Natural killer cell treated with Interleukin-12 subunit alpha and Interleukin-12 subunit beta and Interleukin-15 and Interleukin-18, amount 100 ng/mL, for 72 hours (primary cell): ENCODE measurements at regions not wholly inside any gene's neighbourhood (a gene's known extent, or its start where the extent isn't known, plus 50 kb on each side); places are given as distances from the start of the nearest gene placed in this dataset.

Experiments used
- ATAC-seq, 2 donors: fragments of 150-1000 bp; cut with Tn5 transposase in 1 of 2; sonication (Bioruptor Pico), chemical (Tn5 transposase) in 1 of 2; 2 replicates each; pipeline ENCODE4 v1.10.0; 2021
- DNase-seq: peaks from one replicate; pipeline ENCODE4 v3.0.0; 2022; ENCODE audit warnings: low spot score
- H3K27ac Mint-ChIP-seq, 2 donors: 1 replicate in 1 of 2; 2 replicates in 1 of 2; pipeline ENCODE4 v1.8.0; 2022; ENCODE audit warnings: mixed read lengths in 2 of 2, mild to moderate bottlenecking in 1 of 2, moderate library complexity in 1 of 2
- H3K27me3 Mint-ChIP-seq, 2 donors: 1 replicate in 1 of 2; 2 replicates in 1 of 2; pipeline ENCODE4 v1.8.0; 2022; ENCODE audit warnings: mixed read lengths in 2 of 2
- H3K36me3 Mint-ChIP-seq: one replicate; pipeline ENCODE4 v1.8.0; 2022; ENCODE audit warnings: mixed read lengths
- H3K4me1 Mint-ChIP-seq, 2 donors: 1 replicate in 1 of 2; 2 replicates in 1 of 2; pipeline ENCODE4 v1.8.0; 2022; ENCODE audit warnings: low read depth in 2 of 2, mixed read lengths in 2 of 2, mild to moderate bottlenecking in 1 of 2
- H3K4me3 Mint-ChIP-seq: one replicate; pipeline ENCODE4 v1.8.0; 2022; ENCODE audit warnings: mixed read lengths
- H3K9me3 Mint-ChIP-seq: 2 replicates; pipeline ENCODE4 v1.8.0; 2022; ENCODE audit warnings: mixed read lengths

GRCh38 chr13:24074678-24075077 lies 85.8 kb upstream of the SPATA13 start:
- DNase-seq, result no peak
- Mint-ChIP-seq H3K4me1 (peaks cover 0 to 3% of the 10 kb centered on the region in 2 donors), H3K27me3 (peaks cover 2 to 3% of the 10 kb centered on the region in 2 donors), H3K27ac (no peak overlapping the region), H3K4me3 (no peak overlapping the region), H3K36me3 (no peaks in the 10 kb centered on the region), H3K9me3 (no peaks in the 10 kb centered on the region)
- no peak for ATAC-seq

DNA sequence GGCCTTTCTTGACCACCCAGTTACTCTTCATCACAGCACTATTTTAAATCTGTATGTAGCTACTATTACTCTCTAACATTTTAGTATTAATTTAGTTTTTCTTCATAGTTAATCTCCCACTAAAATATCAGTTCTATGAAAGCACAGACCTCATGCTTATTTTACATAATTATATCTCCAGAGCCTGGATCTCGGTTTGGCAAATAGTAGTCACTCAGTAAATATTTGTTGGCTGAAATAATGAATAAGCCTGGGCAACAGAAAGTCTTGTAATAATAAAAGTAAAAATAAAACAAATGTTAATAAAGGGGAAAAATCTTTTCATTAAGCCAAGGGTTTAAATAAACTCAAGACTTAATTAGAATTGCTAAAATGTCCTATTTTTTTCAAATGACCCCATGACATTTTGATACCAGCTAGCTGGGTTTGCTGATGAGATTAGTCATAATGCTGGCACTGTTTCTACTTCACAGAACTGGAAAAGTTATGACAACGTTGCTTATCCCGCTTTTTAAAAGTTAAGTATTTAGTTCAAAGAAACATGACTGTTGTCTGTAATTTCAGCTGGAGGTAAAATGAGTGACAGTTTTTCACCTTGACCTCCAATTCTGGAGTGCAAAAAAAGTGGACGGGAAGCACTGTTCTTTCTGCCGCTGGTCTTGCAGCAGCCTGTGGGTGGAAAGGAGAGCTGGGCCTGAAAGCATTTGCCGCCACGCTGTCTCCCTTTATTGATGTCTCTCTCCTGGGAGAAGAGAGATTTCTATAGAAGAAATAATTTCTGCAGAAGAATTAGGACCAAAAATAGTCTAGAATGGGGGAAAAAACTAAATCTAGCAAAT lies 85.2 kb upstream of the SPATA13 start:
- Mint-ChIP-seq H3K36me3 (no peaks in the 10 kb centered on the region), H3K9me3 (no peaks in the 10 kb centered on the region), H3K27me3 (no peaks in the 10 kb centered on the region), H3K27ac (no peak overlapping the region), H3K4me1 (peaks cover 0 to 3% of the 10 kb centered on the region in 2 donors), H3K4me3 (no peak overlapping the region)
- DNase-seq, result no peak
- no peak for ATAC-seq

DNA sequence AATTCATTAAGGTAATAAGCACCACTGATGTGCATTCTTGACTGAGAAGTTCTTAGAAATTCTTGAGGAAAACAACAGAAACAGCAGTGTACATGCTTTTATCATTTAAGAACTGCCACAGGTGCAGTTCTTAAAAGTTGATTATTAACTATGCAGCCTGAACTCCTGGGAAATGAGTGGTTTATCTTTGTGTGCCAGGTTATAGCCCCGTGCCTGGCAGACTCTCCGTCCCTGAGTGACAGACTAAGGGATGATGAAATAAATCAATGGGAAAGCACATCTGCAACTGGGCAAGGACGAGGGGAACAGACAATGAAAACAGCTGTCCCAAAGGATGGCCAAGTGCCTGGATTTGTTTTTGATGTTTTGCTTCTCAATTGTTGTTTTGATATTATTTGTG lies 84.4 kb upstream of the SPATA13 start:
- H3K27ac Mint-ChIP-seq, result no peak overlapping the region
- no peaks in the 10 kb centered on the region for H3K27me3 Mint-ChIP-seq
- no peak for DNase-seq
- H3K4me3 Mint-ChIP-seq, result no peak overlapping the region
- no peak for ATAC-seq
- peaks cover 0 to 3% of the 10 kb centered on the region in 2 donors for H3K4me1 Mint-ChIP-seq
- H3K36me3 Mint-ChIP-seq, result no peaks in the 10 kb centered on the region
- H3K9me3 Mint-ChIP-seq, result no peaks in the 10 kb centered on the region

- Mint-ChIP-seq H3K9me3 (no peaks in the 10 kb centered on the region), H3K4me3 (no peak overlapping the region), H3K27ac (no peak overlapping the region), H3K4me1 (peaks cover 0 to 3% of the 10 kb centered on the region in 2 donors), H3K36me3 (no peaks in the 10 kb centered on the region), H3K27me3 (no peaks in the 10 kb centered on the region)
- no peak for DNase-seq
- no peak for ATAC-seq
Measured at GRCh38 chr13:24076636-24077035, 83.9 kb upstream of the SPATA13 start.

GRCh38 chr13:24080134-24080533 lies 80.4 kb upstream of the SPATA13 start:
- H3K27ac Mint-ChIP-seq, result no peak overlapping the region
- H3K9me3 Mint-ChIP-seq, result no peaks in the 10 kb centered on the region
- peaks cover 0 to 2% of the 10 kb centered on the region in 2 donors for H3K27me3 Mint-ChIP-seq
- H3K36me3 Mint-ChIP-seq, result no peaks in the 10 kb centered on the region
- no peak overlapping the region for H3K4me3 Mint-ChIP-seq
- DNase-seq (no peak), ATAC-seq (no peak)
- peaks cover 0 to 3% of the 10 kb centered on the region in 2 donors for H3K4me1 Mint-ChIP-seq

- peaks cover 7 to 10% of the 10 kb centered on the region in 2 donors for H3K27me3 Mint-ChIP-seq
- H3K4me1 Mint-ChIP-seq, result peaks cover 0 to 2% of the 10 kb centered on the region in 2 donors
- H3K9me3 Mint-ChIP-seq, result no peaks in the 10 kb centered on the region
- DNase-seq (no peak), ATAC-seq (no peak)
- H3K27ac Mint-ChIP-seq, result no peak overlapping the region
- no peaks in the 10 kb centered on the region for H3K36me3 Mint-ChIP-seq
- no peak overlapping the region for H3K4me3 Mint-ChIP-seq
Measured at GRCh38 chr13:24081387-24081786, 79.1 kb upstream of the SPATA13 start.

GRCh38 chr13:24083141-24083540 lies 77.4 kb upstream of the SPATA13 start:
- DNase-seq (no peak), ATAC-seq (no peak)
- no peaks in the 10 kb centered on the region for H3K4me1 Mint-ChIP-seq
- no peaks in the 10 kb centered on the region for H3K9me3 Mint-ChIP-seq
- no peak overlapping the region for H3K27ac Mint-ChIP-seq
- H3K36me3 Mint-ChIP-seq, result no peaks in the 10 kb centered on the region
- H3K27me3 Mint-ChIP-seq, result peaks cover 7 to 13% of the 10 kb centered on the region in 2 donors
- no peak overlapping the region for H3K4me3 Mint-ChIP-seq

GRCh38 chr13:24083722-24084421 lies 76.6 kb upstream of the SPATA13 start:
- Mint-ChIP-seq H3K36me3 (no peaks in the 10 kb centered on the region), H3K9me3 (no peaks in the 10 kb centered on the region), H3K27ac (no peak overlapping the region), H3K4me1 (no peaks in the 10 kb centered on the region), H3K27me3 (peaks cover 7 to 13% of the 10 kb centered on the region in 2 donors), H3K4me3 (no peak overlapping the region)
- DNase-seq (no peak), ATAC-seq (no peak)

DNA sequence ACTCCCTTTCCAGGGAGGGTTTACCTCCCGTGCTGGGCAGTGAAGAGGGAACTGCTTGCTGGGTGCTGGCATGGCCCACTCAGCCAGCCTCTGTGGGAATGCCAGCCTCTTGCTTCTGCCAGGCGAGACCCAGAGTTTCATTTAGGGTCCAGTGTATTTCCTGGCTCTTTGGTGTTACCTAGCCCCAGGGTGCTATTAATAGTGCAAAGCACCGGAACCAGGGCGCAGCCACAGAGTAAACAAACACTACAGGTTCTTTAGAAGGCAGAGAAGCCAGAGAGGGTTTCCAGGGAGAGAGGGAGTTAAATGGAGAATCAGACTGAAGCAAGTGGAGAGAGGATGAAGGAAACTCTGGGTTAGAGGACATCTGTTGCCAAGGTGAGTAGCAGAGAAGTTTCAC lies 74.9 kb upstream of the SPATA13 start:
- Mint-ChIP-seq H3K4me3 (no peak overlapping the region), H3K36me3 (no peaks in the 10 kb centered on the region), H3K4me1 (peaks cover 0 to 6% of the 10 kb centered on the region in 2 donors), H3K27ac (no peak overlapping the region), H3K9me3 (no peaks in the 10 kb centered on the region), H3K27me3 (peaks cover 11 to 13% of the 10 kb centered on the region in 2 donors)
- ATAC-seq, result no peak
- no peak for DNase-seq

DNA sequence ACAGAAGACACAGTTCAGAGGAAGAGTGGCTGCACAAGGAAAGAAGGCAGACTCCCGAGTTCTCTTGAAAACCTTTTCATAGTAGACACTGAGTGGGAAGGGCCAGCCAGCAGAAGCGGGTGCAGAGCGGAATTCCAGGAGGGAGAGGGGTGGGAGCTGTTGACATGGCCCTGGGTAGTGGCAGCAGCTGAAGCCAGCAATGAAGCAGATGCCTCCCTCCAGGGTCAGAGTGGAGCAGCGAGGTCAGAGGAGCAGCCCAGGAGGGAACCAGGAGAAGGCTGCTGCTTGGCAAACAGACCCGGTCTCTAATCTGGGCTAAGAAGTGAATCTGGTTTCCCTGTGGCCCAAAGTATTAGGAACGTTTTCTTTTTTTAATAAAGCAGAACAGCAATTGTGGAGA lies 73.9 kb upstream of the SPATA13 start:
- H3K4me3 Mint-ChIP-seq, result no peak overlapping the region
- H3K27me3 Mint-ChIP-seq, result peaks cover 11 to 13% of the 10 kb centered on the region in 2 donors
- ATAC-seq (no peak), DNase-seq (no peak)
- H3K4me1 Mint-ChIP-seq, result peaks cover 0 to 6% of the 10 kb centered on the region in 2 donors
- H3K36me3 Mint-ChIP-seq, result no peaks in the 10 kb centered on the region
- H3K27ac Mint-ChIP-seq, result no peak overlapping the region
- no peaks in the 10 kb centered on the region for H3K9me3 Mint-ChIP-seq

DNA sequence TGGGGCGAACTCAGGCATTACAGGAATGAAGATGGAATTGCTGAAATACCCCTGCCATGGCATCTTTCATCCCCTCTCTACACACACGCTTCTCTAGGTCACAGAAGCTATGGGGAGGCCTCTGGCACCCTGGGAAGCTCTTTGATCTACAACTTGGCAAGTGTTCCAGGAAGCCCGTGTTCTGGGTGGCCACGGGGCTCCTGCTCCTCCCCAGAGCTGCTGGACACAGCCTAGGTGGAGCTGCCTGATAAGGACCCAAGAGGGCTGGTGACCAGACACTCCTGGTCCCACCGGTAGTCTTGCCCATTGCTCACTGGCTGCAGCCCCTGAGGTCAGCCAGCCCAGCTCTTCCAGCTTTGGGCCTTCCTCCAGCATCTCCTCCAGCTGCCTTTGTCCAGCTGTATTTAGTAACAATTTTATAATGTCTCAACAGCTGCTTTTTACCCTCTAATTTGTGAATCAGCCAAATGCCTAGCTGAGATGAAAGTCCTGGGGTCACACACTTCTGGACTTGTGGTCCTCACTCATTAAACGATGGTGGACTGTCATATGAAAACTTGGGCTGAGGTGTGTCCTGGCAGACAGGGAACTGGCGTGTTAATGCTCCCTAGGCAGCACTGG lies 72.8 kb upstream of the SPATA13 start:
- peaks cover 0 to 6% of the 10 kb centered on the region in 2 donors for H3K4me1 Mint-ChIP-seq
- DNase-seq (no peak), ATAC-seq (no peak)
- H3K4me3 Mint-ChIP-seq, result no peak overlapping the region
- peaks cover 11 to 13% of the 10 kb centered on the region in 2 donors for H3K27me3 Mint-ChIP-seq
- no peaks in the 10 kb centered on the region for H3K36me3 Mint-ChIP-seq
- no peaks in the 10 kb centered on the region for H3K9me3 Mint-ChIP-seq
- no peak overlapping the region for H3K27ac Mint-ChIP-seq

DNA sequence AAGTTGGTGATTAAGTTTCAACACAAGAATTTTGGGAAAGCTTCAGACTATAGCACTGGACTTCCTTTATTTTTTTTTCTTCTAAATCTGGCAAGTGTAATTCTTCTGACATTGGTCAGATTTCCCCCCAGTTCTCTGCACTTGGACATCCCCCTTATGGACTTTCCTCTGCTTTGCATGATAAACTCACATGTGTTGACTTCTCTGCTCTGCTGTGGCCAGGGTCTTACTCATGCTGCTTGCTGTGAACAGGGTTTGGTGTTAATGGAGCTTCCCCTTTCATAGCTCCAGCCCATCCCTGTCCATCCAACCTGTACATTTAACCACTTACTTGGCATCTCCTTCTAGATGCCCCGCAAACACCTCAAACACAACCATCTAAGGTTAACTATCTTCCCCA lies 70.5 kb upstream of the SPATA13 start:
- Mint-ChIP-seq H3K4me1 (peaks cover 0 to 6% of the 10 kb centered on the region in 2 donors), H3K4me3 (no peak overlapping the region), H3K36me3 (no peaks in the 10 kb centered on the region), H3K27ac (no peak overlapping the region), H3K9me3 (no peaks in the 10 kb centered on the region), H3K27me3 (peaks cover 8 to 13% of the 10 kb centered on the region in 2 donors)
- DNase-seq (no peak), ATAC-seq (peak in 1 of 2 donors; percentile 63)

GRCh38 chr13:24091080-24091479 lies 69.4 kb upstream of the SPATA13 start:
- peaks cover 0 to 6% of the 10 kb centered on the region in 2 donors for H3K4me1 Mint-ChIP-seq
- no peak for ATAC-seq
- no peak overlapping the region for H3K4me3 Mint-ChIP-seq
- DNase-seq, result no peak
- H3K27ac Mint-ChIP-seq, result no peak overlapping the region
- H3K36me3 Mint-ChIP-seq, result no peaks in the 10 kb centered on the region
- peaks cover 4 to 6% of the 10 kb centered on the region in 2 donors for H3K27me3 Mint-ChIP-seq
- H3K9me3 Mint-ChIP-seq, result no peaks in the 10 kb centered on the region

- Mint-ChIP-seq H3K9me3 (no peaks in the 10 kb centered on the region), H3K27me3 (peaks cover 0 to 4% of the 10 kb centered on the region in 2 donors), H3K4me1 (peaks cover 9 to 10% of the 10 kb centered on the region in 2 donors), H3K36me3 (no peaks in the 10 kb centered on the region), H3K27ac (no peak overlapping the region), H3K4me3 (no peak overlapping the region)
- no peak for DNase-seq
- no peak for ATAC-seq
Measured at GRCh38 chr13:24092108-24092507, 68.4 kb upstream of the SPATA13 start.
